ENCODE measurements at regions not wholly inside any gene's neighbourhood (a gene's known extent, or its start where the extent isn't known, plus 50 kb on each side); places are given as distances from the start of the nearest gene placed in this dataset.

- ChIA-PET CTCF (no interaction called here), POLR2A (no interaction called here)
- TF ChIP-seq EP300 (IDR thresholded peaks at IDR 0.05; ENCODE audit: borderline replicate concordance in 1 of 2, low read depth in 1 of 2, low read length in 1 of 2) (no peak), FOXM1 (IDR thresholded peaks at IDR 0.05; ENCODE audit: low read depth) (no peak), GABPA (IDR thresholded peaks at IDR 0.05; ENCODE audit: low read depth) (no peak), TAF1 (IDR thresholded peaks at IDR 0.05; ENCODE audit: borderline replicate concordance, low read depth, low read length) (no peak), USF1 (IDR thresholded peaks at IDR 0.05; ENCODE audit: borderline replicate concordance, low read depth) (no peak), USF2 (IDR thresholded peaks at IDR 0.05; ENCODE audit: borderline replicate concordance, low read depth, low read length) (no peak), POLR2AphosphoS5 (IDR thresholded peaks at IDR 0.05; ENCODE audit: low read depth, low read length) (no peak), EZH2phosphoT487 (IDR thresholded peaks at IDR 0.05; ENCODE audit: borderline replicate concordance, low read depth) (no peak)
- 86% methylated on average over 6 of the region's 6 CpGs for WGBS (ENCODE audit: low lambda C conversion rate)
- no peaks in the 10 kb centered on the region for H3K9me3 ChIP-seq
- no peak overlapping the region for H3K9ac ChIP-seq
- no peaks in the 10 kb centered on the region for H3K36me3 ChIP-seq (replicated peaks in 1 of 2; ENCODE audit: control insufficient read depth in 1 of 2, insufficient read depth in 2 of 2, low read length in 1 of 2)
- DNase-seq = no peak
- H3K79me2 ChIP-seq (ENCODE audit: insufficient read depth) = no peaks in the 10 kb centered on the region
- peaks cover 28% of the 10 kb centered on the region for H3F3A ChIP-seq (replicated peaks; ENCODE audit: insufficient read depth)
- H3K27me3 ChIP-seq (ENCODE audit: insufficient read depth) = no peaks in the 10 kb centered on the region; the same call in 1 of the 2 replicates
- peaks cover 3 to 17% of the 10 kb centered on the region in 2 experiments; a peak in 3 of 4 replicates for H3K4me1 ChIP-seq (ENCODE audit: control insufficient read depth in 1 of 2, insufficient read depth in 2 of 2, low read depth in 1 of 2, low read length in 1 of 2)
- no peak overlapping the region for H3K4me2 ChIP-seq
- H3K9me2 ChIP-seq = no peaks in the 10 kb centered on the region
- H2AFZ ChIP-seq (ENCODE audit: low read depth) = no peak overlapping the region
- no peak overlapping the region for H3K27ac ChIP-seq (ENCODE audit: low read depth in 2 of 2, low read length in 1 of 2)
- H3K4me3 ChIP-seq (ENCODE audit: low read depth in 2 of 2, low read length in 1 of 2) = no peak overlapping the region
- peaks cover 18% of the 10 kb centered on the region; the same call in 1 of the 2 replicates for H4K20me1 ChIP-seq (ENCODE audit: insufficient read depth)
Measured at GRCh38 chr3:72344647-72345046, 503.6 kb downstream of the SHQ1 start.

- no peak overlapping the region for H3K27ac ChIP-seq (ENCODE audit: low read depth in 2 of 2, low read length in 1 of 2)
- WGBS (ENCODE audit: low lambda C conversion rate) = 100% methylated on average over 1 of the region's 1 CpG
- no peaks in the 10 kb centered on the region for H3K9me2 ChIP-seq
- no peak for DNase-seq
- ChIA-PET CTCF (no interaction called here), POLR2A (no interaction called here)
- H3K36me3 ChIP-seq (replicated peaks in 1 of 2; ENCODE audit: control insufficient read depth in 1 of 2, insufficient read depth in 2 of 2, low read length in 1 of 2) = no peaks in the 10 kb centered on the region
- peaks cover 28% of the 10 kb centered on the region for H3F3A ChIP-seq (replicated peaks; ENCODE audit: insufficient read depth)
- H3K27me3 ChIP-seq (ENCODE audit: insufficient read depth) = no peaks in the 10 kb centered on the region; the same call in 1 of the 2 replicates
- no peaks in the 10 kb centered on the region for H3K79me2 ChIP-seq (ENCODE audit: insufficient read depth)
- H3K9ac ChIP-seq = no peak overlapping the region
- no peak overlapping the region for H2AFZ ChIP-seq (ENCODE audit: low read depth)
- H4K20me1 ChIP-seq (ENCODE audit: insufficient read depth) = peaks cover 18% of the 10 kb centered on the region; the same call in 1 of the 2 replicates
- no peaks in the 10 kb centered on the region for H3K9me3 ChIP-seq
- H3K4me3 ChIP-seq (ENCODE audit: low read depth in 2 of 2, low read length in 1 of 2) = no peak overlapping the region
- H3K4me2 ChIP-seq = no peak overlapping the region
- TF ChIP-seq USF2 (IDR thresholded peaks at IDR 0.05; ENCODE audit: borderline replicate concordance, low read depth, low read length) (no peak), ZBTB33 (IDR thresholded peaks at IDR 0.05; ENCODE audit: borderline replicate concordance, low read depth) (no peak), USF1 (IDR thresholded peaks at IDR 0.05; ENCODE audit: borderline replicate concordance, low read depth) (no peak), RFX5 (IDR thresholded peaks at IDR 0.05; ENCODE audit: low read length) (no peak), RXRA (IDR thresholded peaks at IDR 0.05; ENCODE audit: borderline replicate concordance, low read depth) (no peak), GABPA (IDR thresholded peaks at IDR 0.05; ENCODE audit: low read depth) (no peak), SIN3A (IDR thresholded peaks at IDR 0.05; ENCODE audit: borderline replicate concordance, low read depth, low read length) (no peak)
- peaks cover 7 to 17% of the 10 kb centered on the region in 2 experiments; a peak in 3 of 4 replicates for H3K4me1 ChIP-seq (ENCODE audit: control insufficient read depth in 1 of 2, insufficient read depth in 2 of 2, low read depth in 1 of 2, low read length in 1 of 2)
Measured at GRCh38 chr3:72344236-72344635, 504.0 kb downstream of the SHQ1 start.
